Stimulated activated CD4-positive, alpha-beta T cell treated with anti-CD3 and anti-CD28 coated beads, Interleukin-1b, Interleukin-23, amount 100 ng/mL, for 24 hours (primary cell): ENCODE measurements at regions not wholly inside any gene's neighbourhood (a gene's known extent, or its start where the extent isn't known, plus 50 kb on each side); places are given as distances from the start of the nearest gene placed in this dataset.
"Not testable (repeated sequence)": the region's sequence is repeated elsewhere in the genome, so short reads cannot be mapped to it uniquely, and the experiment has no call there.

ENCODE experiments used
- DNase-seq, 4 experiments: peaks; one replicate each; pipeline ENCODE4 v3.0.0-alpha.2; 2020; ENCODE audit warnings: low read depth in 4 of 4, low spot score in 1 of 4

- no peak for DNase-seq
Observed at GRCh38 chr4:138455097-138455496, 212.9 kb upstream of the SLC7A11 start.

- DNase-seq: no peak
Observed at GRCh38 chr4:138452826-138453225, 210.7 kb upstream of the SLC7A11 start.

GRCh38 chr4:138451276-138451663 lies 209.1 kb upstream of the SLC7A11 start:
- DNase-seq: no peak

- no peak for DNase-seq
Observed at GRCh38 chr4:138450546-138451275, 208.6 kb upstream of the SLC7A11 start.

- DNase-seq: no peak
Observed at GRCh38 chr4:138449938-138450337, 207.8 kb upstream of the SLC7A11 start.

- no peak for DNase-seq
Observed at GRCh38 chr4:138448169-138448568, 206.0 kb upstream of the SLC7A11 start.

- no peak for DNase-seq
Observed at GRCh38 chr4:138446456-138446855, 204.3 kb upstream of the SLC7A11 start.

DNA sequence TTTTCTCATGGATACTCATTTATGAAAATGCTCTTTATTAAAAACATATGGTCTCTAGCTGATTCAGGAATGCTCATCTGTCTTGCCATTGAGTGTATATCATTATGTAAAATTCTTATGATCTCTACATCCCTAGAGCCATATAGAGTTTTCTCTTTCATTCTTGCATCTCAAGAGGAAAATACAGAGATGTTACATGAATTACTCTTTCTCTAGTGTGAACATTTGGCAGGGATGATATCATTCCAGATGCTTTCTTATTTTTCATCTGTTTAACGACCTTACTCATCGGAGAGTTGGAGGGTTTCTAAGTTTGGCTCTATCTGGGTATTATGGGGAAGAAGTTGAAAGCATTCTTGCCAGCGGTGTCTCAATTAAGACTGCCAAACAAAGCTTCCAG lies 202.9 kb upstream of the SLC7A11 start:
- DNase-seq: no peak

GRCh38 chr4:138444260-138444659 lies 202.1 kb upstream of the SLC7A11 start:
- DNase-seq: no peak

DNA sequence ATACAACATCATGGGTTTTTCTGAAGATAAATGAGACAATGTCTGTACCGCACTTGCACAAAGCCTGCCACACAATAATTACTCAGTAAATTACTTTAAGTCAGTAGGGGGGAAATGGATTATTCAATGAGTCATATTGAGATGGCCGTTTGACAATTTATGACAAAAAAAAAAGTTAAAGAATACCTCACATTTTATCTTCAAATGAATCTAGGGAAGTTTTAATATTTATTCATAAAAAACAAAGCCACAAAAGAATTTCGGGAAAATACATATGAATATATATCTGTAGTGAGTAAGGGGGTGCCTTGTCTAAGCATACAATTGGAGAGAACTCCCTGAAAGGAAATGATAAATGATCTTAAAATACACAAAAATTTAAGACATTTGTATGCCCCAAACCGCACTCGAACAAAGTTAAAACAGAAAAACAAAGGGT lies 197.0 kb upstream of the SLC7A11 start:
- DNase-seq: no peak

DNA sequence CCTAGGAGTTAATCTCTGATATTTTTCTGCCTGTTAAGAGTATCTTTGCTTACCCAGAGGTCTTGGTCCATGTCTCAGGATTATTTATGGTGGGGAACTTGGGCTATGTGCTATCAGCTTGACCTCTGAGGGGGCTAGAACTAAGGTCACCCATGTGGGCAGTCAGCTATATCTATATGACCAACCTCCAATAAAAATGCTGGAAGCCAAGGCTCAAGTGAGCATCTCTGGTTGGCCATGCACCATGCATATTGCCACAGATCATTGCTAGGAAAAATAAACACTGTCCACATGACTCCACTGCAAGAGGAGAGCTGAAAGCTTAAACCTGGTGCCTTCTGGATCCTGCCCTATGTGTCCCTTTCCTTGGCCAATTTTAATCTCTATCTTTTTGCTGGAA lies 196.5 kb upstream of the SLC7A11 start:
- no peak for DNase-seq

DNA sequence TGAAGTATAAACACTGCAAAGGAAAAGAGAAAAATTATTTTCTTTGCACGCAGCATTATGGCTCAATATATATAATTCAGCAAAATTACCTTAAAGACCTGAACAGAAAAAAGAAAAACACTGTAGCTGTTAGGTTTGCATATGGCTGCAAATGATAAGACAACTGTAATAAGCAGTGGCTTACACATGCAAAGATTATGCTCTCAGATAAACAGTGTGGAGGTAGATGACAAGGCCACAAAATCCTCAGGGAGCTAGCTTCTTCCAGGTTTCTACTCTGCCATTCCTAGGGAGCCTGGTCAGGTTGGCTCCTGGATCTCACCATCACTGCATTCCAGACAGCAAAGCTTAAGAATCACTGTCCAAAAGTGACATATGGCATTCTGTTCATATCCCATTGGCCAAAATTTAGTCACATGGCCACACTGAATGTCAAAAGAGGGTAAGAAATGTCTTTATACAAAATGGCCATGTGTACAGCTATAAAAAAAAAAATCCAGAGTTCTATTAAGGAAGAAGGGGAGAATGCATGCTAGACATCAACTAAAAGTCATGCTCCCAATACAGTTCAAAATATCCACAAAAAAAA lies 195.2 kb upstream of the SLC7A11 start:
- DNase-seq: no peak

DNA sequence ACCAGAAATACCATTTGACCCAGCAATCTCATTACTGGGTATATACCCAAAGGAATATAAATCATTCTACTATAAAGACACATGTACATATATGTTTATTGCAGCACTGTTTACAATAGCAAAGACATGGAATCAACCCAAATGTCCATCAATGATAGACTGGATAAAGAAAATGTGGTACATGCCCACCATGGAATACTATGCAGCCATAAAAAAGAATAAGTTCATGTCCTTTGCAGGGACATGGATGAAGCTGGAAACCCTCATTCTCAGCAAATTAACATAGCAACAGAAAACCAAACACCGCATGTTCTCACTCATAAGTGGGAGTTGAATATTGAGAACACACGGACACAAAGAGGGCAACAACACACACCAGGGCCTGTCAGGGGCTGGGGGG lies 193.6 kb upstream of the SLC7A11 start:
- DNase-seq: not testable (repeated sequence)

GRCh38 chr4:138435046-138435445 lies 192.9 kb upstream of the SLC7A11 start:
- DNase-seq: not testable (repeated sequence)

- DNase-seq: no peak
Observed at GRCh38 chr4:138428611-138429010, 186.5 kb upstream of the SLC7A11 start.

DNA sequence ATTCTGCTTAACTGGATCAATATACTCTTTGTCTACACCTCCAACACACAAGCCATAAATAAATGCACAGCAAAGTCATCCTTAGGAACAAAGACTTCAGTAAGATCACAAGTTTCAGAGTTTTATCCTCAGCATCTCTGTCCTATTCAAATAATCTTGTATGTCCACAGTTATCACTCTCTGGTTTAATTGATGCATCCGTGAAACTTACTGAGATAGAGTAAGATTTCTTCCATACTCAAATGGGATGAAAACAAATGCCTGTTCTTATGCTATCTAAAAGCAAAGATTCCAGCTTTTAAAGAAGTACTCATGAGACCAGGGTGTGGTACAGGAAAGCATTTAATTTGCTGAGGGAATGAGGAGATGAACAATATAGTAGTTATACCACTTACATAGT lies 184.6 kb upstream of the SLC7A11 start:
- no peak for DNase-seq

DNA sequence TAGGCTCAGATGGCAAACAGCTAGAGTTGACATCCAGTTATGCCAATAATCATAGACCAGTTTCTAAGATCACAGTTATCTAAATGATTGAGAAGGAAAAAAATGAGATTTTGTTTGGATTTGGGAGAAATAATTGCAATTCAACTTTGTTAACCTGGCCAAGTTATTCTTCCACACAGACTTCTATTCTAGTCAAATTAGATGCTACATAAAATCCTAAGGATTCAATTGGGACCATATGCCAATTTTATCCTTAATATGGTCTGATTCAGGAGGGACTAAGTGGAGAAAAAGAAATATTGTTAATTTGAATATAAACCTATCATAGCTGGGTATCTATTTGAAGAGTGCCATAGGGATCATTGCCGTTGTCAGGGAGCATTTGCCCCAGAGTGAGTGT lies 178.3 kb upstream of the SLC7A11 start:
- no peak for DNase-seq

DNA sequence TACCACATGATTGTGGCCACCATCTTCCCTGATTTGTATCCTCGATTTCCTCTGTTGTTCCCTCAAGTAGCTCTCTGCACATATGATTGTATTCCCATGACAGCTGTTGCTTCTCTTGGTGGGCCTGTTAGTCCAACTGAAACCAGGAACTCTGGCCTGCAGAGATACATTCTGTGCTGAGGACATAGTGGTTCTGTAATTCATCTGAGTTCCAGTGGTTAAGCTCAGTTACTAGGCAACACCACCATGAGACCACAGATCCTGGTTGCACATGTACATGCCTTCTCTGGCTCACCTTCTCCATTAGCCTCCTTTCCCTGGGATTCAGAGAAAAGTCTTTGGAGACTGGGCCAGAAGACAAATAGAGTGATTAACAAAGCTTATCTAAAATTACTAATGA lies 172.1 kb upstream of the SLC7A11 start:
- DNase-seq: no peak

- DNase-seq: no peak
Observed at GRCh38 chr4:138413273-138413672, 171.1 kb upstream of the SLC7A11 start.

GRCh38 chr4:138412847-138413246 lies 170.7 kb upstream of the SLC7A11 start:
- DNase-seq: no peak

DNA sequence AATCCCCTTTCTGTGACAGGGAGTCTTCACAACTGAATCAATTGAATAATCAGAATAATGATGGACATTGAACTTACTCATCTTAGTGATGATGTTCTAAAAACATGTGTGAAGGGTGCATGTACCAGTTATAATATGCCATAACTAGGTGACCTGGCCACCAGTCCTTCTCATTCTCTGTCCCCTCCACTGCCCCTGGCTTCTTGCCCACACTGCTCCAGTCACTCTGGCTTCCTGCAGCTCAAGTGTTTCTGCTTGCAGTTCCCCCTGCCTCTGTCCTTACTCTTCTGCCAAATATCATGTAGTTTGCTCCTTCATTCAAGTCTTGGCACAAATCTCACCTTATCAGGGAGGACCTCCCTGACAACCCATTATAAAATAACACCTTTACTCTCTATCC lies 168.1 kb upstream of the SLC7A11 start:
- no peak for DNase-seq

DNA sequence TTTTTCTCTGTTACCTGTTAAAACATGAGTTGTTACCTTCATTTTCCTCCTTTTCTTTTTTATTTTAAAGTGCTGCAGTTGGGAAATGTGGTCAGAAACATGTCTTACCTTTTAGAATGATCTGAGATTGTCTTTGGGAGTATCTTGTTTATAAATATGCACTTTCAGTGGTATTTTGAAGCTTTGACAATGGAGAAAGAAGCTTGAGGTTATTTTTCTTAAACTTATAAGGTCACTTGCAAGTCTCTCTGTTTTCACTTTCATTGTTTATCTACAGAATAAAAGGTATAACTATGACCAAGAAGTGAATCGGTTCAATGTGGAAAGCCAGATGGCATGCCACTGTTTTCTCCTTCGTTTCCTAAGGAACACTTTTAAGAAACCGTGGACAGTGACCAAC lies 167.5 kb upstream of the SLC7A11 start:
- no peak for DNase-seq

DNA sequence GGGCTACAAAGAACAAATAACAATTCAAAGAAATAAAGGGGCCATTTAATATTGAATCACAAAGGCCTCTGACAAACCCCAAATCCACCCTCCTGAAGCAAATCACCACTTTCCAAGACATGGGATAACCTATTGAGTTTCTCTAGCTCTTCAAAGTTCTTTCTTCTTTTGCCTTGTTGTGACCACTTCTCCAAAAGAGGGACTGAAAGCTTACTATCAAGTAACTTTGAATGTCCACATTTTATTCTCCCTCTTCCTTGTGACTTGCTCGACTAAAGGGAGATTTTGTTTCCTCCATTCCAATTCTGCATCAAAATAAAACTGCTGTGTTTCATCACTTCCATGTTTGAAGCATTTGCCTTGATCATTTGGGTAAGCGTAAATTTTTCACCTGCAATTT lies 166.6 kb upstream of the SLC7A11 start:
- no peak for DNase-seq
